Endodermal cell (in vitro differentiated cells): ENCODE measurements at regions not wholly inside any gene's neighbourhood (a gene's known extent, or its start where the extent isn't known, plus 50 kb on each side); places are given as distances from the start of the nearest gene placed in this dataset.

ENCODE experiments used
- DNase-seq: peaks from one replicate; pipeline ENCODE4 v3.0.0-alpha.2; 2017
- H3K27ac ChIP-seq: 2 replicates; pipeline ENCODE4 v1.5.1; 2013; ENCODE audit warnings: mild to moderate bottlenecking, low read depth, low read length, moderate library complexity
- H3K27me3 ChIP-seq: 2 replicates; pipeline ENCODE4 v1.6.1; 2013; ENCODE audit warnings: mild to moderate bottlenecking, low read length, moderate library complexity; ENCODE audit not compliant: insufficient read depth, control insufficient read depth, poor library complexity, severe bottlenecking
- H3K36me3 ChIP-seq: 2 replicates; pipeline ENCODE4 v1.7.0; 2013; ENCODE audit warnings: mild to moderate bottlenecking, low read length, moderate library complexity; ENCODE audit not compliant: control insufficient read depth, insufficient read depth
- H3K4me1 ChIP-seq: one replicate; pipeline ENCODE4 v1.7.0; 2013; ENCODE audit warnings: low read length; ENCODE audit not compliant: control insufficient read depth, insufficient read depth
- H3K4me3 ChIP-seq: 2 replicates; pipeline ENCODE4 v1.5.1; 2013; ENCODE audit warnings: mild to moderate bottlenecking, low read length, moderate library complexity
- H3K9ac ChIP-seq: 2 replicates; pipeline ENCODE4 v1.6.1; 2013; ENCODE audit warnings: mild to moderate bottlenecking, low read length, moderate library complexity; ENCODE audit not compliant: poor library complexity, severe bottlenecking; ENCODE audit errors: extremely low read depth
- H3K9me3 ChIP-seq: 2 replicates; pipeline ENCODE4 v1.6.1; 2013; ENCODE audit warnings: mild to moderate bottlenecking, low read length, moderate library complexity; ENCODE audit not compliant: control insufficient read depth
- H3K27ac Mint-ChIP-seq: 2 replicates; pipeline ENCODE4 v1.8.0; 2020; ENCODE audit warnings: mixed read lengths
- H3K27me3 Mint-ChIP-seq: 2 replicates; pipeline ENCODE4 v1.8.0; 2021; ENCODE audit warnings: mild to moderate bottlenecking, mixed read lengths; ENCODE audit not compliant: insufficient read depth
- H3K36me3 Mint-ChIP-seq: 2 replicates; pipeline ENCODE4 v1.8.0; 2020; ENCODE audit warnings: low read depth, mixed read lengths
- H3K4me1 Mint-ChIP-seq: 2 replicates; pipeline ENCODE4 v1.8.0; 2020; ENCODE audit warnings: mixed read lengths
- H3K4me3 Mint-ChIP-seq: 2 replicates; pipeline ENCODE4 v1.8.0; 2020; ENCODE audit warnings: mild to moderate bottlenecking, moderate library complexity, mixed read lengths
- H3K9me3 Mint-ChIP-seq: 2 replicates; pipeline ENCODE4 v1.8.0; 2020; ENCODE audit warnings: mild to moderate bottlenecking, mixed read lengths
- WGBS, 2 experiments: methylation state at CpG; one replicate each; pipeline versions ENCODE4 v1.1.5 to v1.1.7; 2013; ENCODE audit warnings: missing lambda C conversion rate in 2 of 2, mixed read lengths in 1 of 2; ENCODE audit not compliant: insufficient coverage in 1 of 2, insufficient read length in 1 of 2; 5-methylcytosine and 5-hydroxymethylcytosine counted together
- TF ChIP-seq, protein P1 (sequence below): fragments of 200-600 bp; sonication (generic); conservative IDR thresholded peaks from 2 replicates; pipeline ENCODE4 v1.5.0; 2021; ENCODE audit warnings: antibody characterized with exemption, mild to moderate bottlenecking

- H3K9me3 ChIP-seq, result peaks cover 88% of the 10 kb centered on the region
- no peaks in the 10 kb centered on the region for H3K4me1 ChIP-seq
- Mint-ChIP-seq H3K27ac (no peak overlapping the region), H3K4me3 (no peak overlapping the region), H3K4me1 (no peaks in the 10 kb centered on the region), H3K36me3 (peaks cover under 1% of the 10 kb centered on the region), H3K9me3 (no peaks in the 10 kb centered on the region), H3K27me3 (no peaks in the 10 kb centered on the region)
- TF ChIP-seq, protein P1, sequence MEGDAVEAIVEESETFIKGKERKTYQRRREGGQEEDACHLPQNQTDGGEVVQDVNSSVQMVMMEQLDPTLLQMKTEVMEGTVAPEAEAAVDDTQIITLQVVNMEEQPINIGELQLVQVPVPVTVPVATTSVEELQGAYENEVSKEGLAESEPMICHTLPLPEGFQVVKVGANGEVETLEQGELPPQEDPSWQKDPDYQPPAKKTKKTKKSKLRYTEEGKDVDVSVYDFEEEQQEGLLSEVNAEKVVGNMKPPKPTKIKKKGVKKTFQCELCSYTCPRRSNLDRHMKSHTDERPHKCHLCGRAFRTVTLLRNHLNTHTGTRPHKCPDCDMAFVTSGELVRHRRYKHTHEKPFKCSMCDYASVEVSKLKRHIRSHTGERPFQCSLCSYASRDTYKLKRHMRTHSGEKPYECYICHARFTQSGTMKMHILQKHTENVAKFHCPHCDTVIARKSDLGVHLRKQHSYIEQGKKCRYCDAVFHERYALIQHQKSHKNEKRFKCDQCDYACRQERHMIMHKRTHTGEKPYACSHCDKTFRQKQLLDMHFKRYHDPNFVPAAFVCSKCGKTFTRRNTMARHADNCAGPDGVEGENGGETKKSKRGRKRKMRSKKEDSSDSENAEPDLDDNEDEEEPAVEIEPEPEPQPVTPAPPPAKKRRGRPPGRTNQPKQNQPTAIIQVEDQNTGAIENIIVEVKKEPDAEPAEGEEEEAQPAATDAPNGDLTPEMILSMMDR, result no peak
- H3K36me3 ChIP-seq, result no peaks in the 10 kb centered on the region
- H3K4me3 ChIP-seq, result peak overlapping the region; percentile 11
- no peak for DNase-seq
- no peaks in the 10 kb centered on the region for H3K27me3 ChIP-seq
- H3K27ac ChIP-seq, result no peak overlapping the region
- H3K9ac ChIP-seq, result no peak overlapping the region
These were observed 180.5 kb downstream of the GOLGA6L6 start for GRCh38 chr15:20361091-20361490.

- Histone ChIP-seq H3K36me3 (no peaks in the 10 kb centered on the region), H3K27me3 (no peaks in the 10 kb centered on the region), H3K9me3 (peaks cover 89% of the 10 kb centered on the region), H3K4me3 (no peak overlapping the region), H3K9ac (no peak overlapping the region), H3K27ac (no peak overlapping the region), H3K4me1 (no peaks in the 10 kb centered on the region)
- H3K27me3 Mint-ChIP-seq, result no peaks in the 10 kb centered on the region
- DNase-seq, result no peak
- H3K27ac Mint-ChIP-seq, result no peak overlapping the region
- H3K4me3 Mint-ChIP-seq, result no peak overlapping the region
- TF ChIP-seq, protein P1, result no peak
- H3K9me3 Mint-ChIP-seq, result no peaks in the 10 kb centered on the region
- H3K36me3 Mint-ChIP-seq, result peaks cover 7% of the 10 kb centered on the region
- no peaks in the 10 kb centered on the region for H3K4me1 Mint-ChIP-seq
- 77% methylated on average over 17 of the region's 17 CpGs for WGBS, 2 experiments
These were observed 182.7 kb downstream of the GOLGA6L6 start for GRCh38 chr15:20358779-20359414.

DNA sequence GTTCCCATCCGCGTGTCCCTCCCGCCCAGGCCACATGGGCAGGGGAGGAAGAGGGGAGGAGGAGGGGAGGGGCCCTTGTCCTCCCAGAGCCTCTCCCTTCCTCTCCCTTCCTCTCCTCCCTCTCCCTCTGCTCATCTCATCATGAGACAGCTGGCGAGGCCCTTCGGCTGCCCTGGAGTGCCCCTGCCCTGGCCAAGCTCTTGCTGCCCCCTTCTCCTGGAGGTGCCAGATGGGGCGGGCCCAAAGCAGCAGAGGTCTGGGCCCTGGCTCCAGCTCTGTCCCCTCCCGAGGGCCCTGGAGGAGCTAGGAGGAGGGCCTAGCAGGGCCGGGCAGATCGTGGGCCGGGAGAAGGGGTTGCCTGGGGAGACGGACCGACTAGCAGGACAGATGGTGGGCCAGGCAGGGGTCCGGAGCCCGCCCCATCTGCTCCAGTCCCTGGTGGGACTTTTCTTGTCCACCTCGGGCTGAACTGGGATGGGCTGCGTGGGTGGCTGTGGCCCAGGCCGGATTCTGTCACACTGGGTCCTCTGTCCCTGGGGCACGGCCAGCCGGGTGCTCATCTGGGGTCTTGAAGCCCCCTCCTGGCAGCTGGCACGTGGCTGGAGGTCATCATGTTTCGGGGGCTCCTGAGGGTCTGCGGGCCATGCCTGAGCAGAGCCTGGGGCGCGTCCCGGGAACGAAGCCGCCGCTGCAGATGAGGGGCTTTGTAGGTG is 183.4 kb downstream of the GOLGA6L6 start:
- Mint-ChIP-seq H3K9me3 (no peaks in the 10 kb centered on the region), H3K27ac (no peak overlapping the region), H3K27me3 (no peaks in the 10 kb centered on the region), H3K4me3 (no peak overlapping the region), H3K36me3 (peaks cover 7% of the 10 kb centered on the region), H3K4me1 (no peaks in the 10 kb centered on the region)
- TF ChIP-seq, protein P1, result no peak
- peaks cover 90% of the 10 kb centered on the region for H3K9me3 ChIP-seq
- H3K27ac ChIP-seq, result no peak overlapping the region
- H3K27me3 ChIP-seq, result no peaks in the 10 kb centered on the region
- 88 to 89% methylated on average over 25 to 28 of the region's 28 CpGs for WGBS, 2 experiments
- no peak overlapping the region for H3K9ac ChIP-seq
- no peak for DNase-seq
- H3K4me3 ChIP-seq, result no peak overlapping the region
- H3K36me3 ChIP-seq, result no peaks in the 10 kb centered on the region
- no peaks in the 10 kb centered on the region for H3K4me1 ChIP-seq
